ENCODE measurements at regions not wholly inside any gene's neighbourhood (a gene's known extent, or its start where the extent isn't known, plus 50 kb on each side); places are given as distances from the start of the nearest gene placed in this dataset.
"Not testable (repeated sequence)": the region's sequence is repeated elsewhere in the genome, so short reads cannot be mapped to it uniquely, and the experiment has no call there.

GRCh38 chrX:26873736-26874135, 589.4 kb downstream of the PPP4R3C start:
- no peak for DNase-seq (ENCODE audit: low read depth in 2 of 2)

- no peak for DNase-seq (ENCODE audit: low read depth in 2 of 2)
Observed at GRCh38 chrX:26871967-26872366, 591.2 kb downstream of the PPP4R3C start.

GRCh38 chrX:26851981-26852380, 611.2 kb downstream of the PPP4R3C start:
- DNase-seq (ENCODE audit: low read depth in 2 of 2): no peak

DNA sequence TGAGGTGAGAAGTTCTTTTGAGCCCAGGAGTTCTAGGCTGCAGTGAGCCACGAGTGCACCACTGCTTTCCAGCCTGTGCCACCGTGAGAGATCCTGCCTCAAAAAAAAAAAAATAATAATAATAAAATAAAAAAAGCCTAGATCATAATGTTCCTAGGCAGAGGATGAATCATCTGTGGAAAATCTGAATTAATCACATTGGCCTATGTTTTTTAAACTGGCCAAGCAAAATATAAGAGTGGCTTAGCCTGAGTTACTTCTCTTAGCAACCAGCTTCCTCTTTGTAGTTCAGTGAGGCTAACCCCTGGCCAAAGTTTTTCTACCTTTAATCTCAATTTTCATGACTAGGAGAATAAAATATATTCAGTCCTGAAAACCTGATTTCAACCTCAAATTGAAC, 614.6 kb downstream of the PPP4R3C start:
- no peak for DNase-seq (ENCODE audit: low read depth in 2 of 2)

- no peak for DNase-seq (ENCODE audit: low read depth in 2 of 2)
Observed at GRCh38 chrX:26845056-26845455, 618.1 kb downstream of the PPP4R3C start.

- DNase-seq (ENCODE audit: low read depth in 2 of 2): no peak
Observed at GRCh38 chrX:26822448-26822847, 606.5 kb downstream of the MAGEB5 start.

- no peak for DNase-seq (ENCODE audit: low read depth in 2 of 2)
Observed at GRCh38 chrX:26789751-26790150, 573.8 kb downstream of the MAGEB5 start.

- no peak for DNase-seq (ENCODE audit: low read depth in 2 of 2)
Observed at GRCh38 chrX:26788402-26788998, 572.5 kb downstream of the MAGEB5 start.

GRCh38 chrX:26783512-26784225, 567.7 kb downstream of the MAGEB5 start:
- DNase-seq (ENCODE audit: low read depth in 2 of 2): no peak

DNA sequence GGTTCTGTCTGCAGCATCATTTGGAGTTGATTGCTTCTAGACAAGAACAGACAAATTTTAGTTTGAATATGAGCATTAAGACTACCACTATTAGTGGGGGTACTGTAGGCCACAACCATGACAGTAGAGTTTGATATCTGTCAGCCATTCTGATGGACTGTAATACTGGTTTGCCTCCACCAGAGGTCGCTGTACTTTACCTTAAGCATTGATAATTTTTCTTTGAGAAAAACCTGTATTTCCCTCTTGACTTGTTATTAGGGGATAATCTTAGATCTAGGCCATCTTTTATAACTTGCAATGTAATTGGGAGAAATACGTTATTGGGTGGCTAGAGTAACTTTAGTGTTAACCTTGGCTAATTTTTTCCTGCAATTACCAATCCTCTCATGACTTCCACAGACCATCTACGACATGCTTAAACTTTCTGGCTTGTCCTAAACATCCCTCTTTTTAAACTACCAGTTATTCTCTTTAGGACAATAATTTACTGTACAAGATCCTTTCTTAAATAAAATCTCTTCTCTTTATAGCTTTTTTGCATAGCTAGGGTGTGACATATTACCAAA, 562.4 kb downstream of the MAGEB5 start:
- DNase-seq (ENCODE audit: low read depth in 2 of 2): no peak

GRCh38 chrX:26762253-26762652, 546.3 kb downstream of the MAGEB5 start:
- DNase-seq (ENCODE audit: low read depth in 2 of 2): no peak

DNA sequence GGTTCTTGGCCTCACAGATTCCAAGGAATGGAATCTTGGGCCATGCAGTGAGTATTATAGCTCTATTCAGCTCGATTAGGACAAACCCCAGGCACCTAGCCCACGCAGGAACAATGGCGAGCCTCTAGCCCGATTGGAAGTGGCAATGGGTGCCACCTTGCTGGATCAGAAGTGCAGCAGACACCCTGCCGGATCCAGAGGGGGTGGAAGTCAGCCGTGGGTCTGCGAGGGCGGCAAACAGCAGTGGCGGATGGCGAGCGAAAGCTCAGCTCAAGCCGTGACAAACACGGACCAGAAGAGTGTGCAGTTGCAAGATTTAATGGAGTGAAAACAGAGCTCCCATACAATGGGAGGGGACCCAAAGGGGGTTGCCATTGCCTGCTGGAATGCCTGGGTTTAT, 539.8 kb downstream of the MAGEB5 start:
- not testable (repeated sequence) for DNase-seq (ENCODE audit: low read depth in 2 of 2)

GRCh38 chrX:26747877-26748276, 531.9 kb downstream of the MAGEB5 start:
- DNase-seq (ENCODE audit: low read depth in 2 of 2): no peak

- DNase-seq (ENCODE audit: low read depth in 2 of 2): no peak
Observed at GRCh38 chrX:26722666-26723428, 506.9 kb downstream of the MAGEB5 start.

- no peak for DNase-seq (ENCODE audit: low read depth in 2 of 2)
Observed at GRCh38 chrX:26672571-26672970, 456.6 kb downstream of the MAGEB5 start.

DNA sequence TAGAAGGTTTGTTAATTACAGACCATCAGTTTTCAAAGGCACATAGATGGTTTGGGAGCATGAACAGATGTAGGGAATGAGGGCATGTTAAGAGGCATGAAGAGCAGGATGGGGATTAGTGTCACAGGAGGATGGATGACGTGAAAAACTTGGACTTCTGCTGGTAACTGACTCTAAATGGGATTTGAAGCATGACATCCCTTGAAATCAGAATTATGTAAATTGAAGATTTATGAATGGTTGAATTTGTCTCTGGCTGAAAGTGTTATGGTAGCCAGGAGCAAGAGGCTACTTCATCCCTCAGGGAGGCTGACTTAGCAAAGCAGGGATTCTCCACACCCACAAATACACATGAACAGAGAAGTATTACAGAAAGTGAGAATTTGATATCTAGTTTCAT, 454.6 kb downstream of the MAGEB5 start:
- no peak for DNase-seq (ENCODE audit: low read depth in 2 of 2)

DNA sequence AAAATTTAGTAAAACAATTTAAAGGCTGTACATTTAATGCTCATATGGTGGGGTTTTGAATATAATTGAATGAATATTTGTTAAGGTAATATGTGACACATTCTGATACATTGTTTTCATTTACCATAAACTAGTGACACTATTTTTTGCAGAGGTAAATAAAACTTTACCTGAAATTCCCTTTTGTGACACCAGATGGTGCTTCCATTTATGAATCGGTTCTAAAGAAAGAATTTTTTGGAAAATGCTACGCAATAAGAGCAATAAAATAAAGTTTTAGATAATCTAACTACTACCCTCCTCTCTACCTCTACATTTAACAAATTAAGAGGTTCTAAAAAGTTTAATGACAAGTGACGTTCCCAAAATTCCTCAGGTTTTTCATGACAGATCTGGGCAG, 448.9 kb downstream of the MAGEB5 start:
- DNase-seq (ENCODE audit: low read depth in 2 of 2): no peak

- DNase-seq (ENCODE audit: low read depth in 2 of 2): no peak
Observed at GRCh38 chrX:26653050-26653449, 437.1 kb downstream of the MAGEB5 start.

GRCh38 chrX:26651755-26652154, 435.8 kb downstream of the MAGEB5 start:
- DNase-seq (ENCODE audit: low read depth in 2 of 2): no peak

DNA sequence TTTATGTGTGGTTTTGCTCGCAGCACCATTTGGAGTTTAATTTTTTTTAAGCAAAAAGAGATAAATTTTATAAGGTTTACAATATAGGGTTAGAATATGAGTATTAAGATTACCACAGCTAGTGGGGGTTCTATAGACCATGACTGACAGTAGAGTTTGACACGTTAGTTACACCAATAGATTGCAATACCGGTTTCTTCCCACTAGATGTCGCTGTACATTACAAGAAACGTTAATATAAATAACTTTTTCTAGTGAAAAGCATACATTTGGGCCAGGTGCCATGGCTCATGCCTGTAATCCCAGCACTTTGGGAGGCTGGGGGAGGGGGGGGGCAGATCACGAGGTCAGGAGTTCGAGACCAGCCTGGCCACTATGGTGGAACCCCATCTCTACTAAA, 433.6 kb downstream of the MAGEB5 start:
- DNase-seq (ENCODE audit: low read depth in 2 of 2): no peak

DNA sequence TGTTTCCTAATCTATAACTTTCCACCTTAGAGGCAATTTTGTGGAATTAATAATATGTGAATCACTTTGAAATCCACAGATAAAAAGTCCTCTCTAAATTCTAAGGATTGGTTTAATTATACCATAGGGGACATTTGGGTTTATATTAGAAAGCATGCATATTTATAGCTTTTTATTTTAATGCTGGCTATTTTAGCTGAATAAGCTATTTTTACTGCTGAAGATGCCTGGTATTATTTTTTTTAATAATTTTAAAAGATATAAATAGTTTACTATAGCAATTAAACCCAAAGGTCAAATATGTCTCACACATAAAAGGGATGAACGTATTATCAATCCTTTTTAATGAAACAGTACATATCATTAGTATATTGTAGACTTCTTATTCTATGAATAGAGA, 415.4 kb downstream of the MAGEB5 start:
- no peak for DNase-seq (ENCODE audit: low read depth in 2 of 2)

DNA sequence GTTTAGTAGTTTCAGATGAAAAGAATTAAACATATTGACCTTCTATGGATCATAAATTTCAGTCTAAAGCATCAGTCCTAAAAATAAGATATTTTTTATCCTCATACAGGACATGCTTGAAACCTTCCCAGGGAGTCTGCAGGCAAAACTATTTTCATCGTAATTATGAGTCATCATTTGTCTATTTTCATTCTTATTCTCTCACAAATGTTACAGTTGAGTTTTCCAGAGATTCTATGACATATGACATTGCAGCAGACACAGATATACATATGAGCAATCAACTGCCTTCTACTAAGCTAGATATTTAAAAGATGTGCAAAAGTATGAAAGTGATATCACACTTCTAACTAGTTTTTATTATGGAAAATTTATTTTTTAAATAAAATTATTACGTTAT, 398.0 kb downstream of the MAGEB5 start:
- no peak for DNase-seq (ENCODE audit: low read depth in 2 of 2)

GRCh38 chrX:26606971-26607370, 391.0 kb downstream of the MAGEB5 start:
- no peak for DNase-seq (ENCODE audit: low read depth in 2 of 2)

Measured in stimulated activated CD4-positive, alpha-beta T cell treated with anti-CD3 and anti-CD28 coated beads, Interleukin-1b, Interleukin-23, amount 100 ng/mL, for 4 hours (primary cell).